ENCODE measurements at regions not wholly inside any gene's neighbourhood (a gene's known extent, or its start where the extent isn't known, plus 50 kb on each side); places are given as distances from the start of the nearest gene placed in this dataset.

DNA sequence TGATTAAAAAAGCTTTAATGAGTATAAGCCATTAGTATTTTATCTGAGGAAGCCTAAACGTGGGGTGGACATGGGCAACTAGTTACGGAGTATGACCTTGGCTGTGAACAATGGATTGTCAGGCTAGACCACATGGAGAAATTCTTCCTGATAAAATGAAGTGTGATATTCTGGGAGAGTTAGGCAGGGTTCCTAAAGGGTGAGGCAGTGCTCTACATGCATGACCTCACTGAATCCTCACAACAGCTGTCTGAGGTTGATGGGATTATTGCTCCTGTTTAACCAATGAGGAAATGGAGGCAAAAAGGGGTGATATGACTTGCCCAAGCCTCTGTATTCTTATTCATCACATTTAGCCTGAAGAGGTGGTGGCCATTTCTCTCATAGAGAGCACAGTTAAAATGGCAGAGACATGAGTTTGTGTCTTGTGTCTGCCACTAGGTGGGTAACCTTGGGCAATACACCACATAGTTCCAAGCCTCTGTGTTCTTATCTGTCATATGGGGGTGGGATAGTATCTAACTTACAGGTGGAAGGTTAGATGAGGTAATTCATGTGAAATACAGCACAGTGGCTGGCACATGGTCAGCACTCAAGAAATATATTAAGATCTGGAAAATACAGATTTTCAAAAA is 96.1 kb upstream of the NR3C1 start:
- TF ChIP-seq, protein P1, sequence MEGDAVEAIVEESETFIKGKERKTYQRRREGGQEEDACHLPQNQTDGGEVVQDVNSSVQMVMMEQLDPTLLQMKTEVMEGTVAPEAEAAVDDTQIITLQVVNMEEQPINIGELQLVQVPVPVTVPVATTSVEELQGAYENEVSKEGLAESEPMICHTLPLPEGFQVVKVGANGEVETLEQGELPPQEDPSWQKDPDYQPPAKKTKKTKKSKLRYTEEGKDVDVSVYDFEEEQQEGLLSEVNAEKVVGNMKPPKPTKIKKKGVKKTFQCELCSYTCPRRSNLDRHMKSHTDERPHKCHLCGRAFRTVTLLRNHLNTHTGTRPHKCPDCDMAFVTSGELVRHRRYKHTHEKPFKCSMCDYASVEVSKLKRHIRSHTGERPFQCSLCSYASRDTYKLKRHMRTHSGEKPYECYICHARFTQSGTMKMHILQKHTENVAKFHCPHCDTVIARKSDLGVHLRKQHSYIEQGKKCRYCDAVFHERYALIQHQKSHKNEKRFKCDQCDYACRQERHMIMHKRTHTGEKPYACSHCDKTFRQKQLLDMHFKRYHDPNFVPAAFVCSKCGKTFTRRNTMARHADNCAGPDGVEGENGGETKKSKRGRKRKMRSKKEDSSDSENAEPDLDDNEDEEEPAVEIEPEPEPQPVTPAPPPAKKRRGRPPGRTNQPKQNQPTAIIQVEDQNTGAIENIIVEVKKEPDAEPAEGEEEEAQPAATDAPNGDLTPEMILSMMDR (IDR thresholded peaks at IDR 0.05; ENCODE audit: low read length): no peak
- TF ChIP-seq EZH2phosphoT487 (IDR thresholded peaks at IDR 0.05; ENCODE audit: low read length): no peak
- no peak for TF ChIP-seq EZH2 (optimal IDR thresholded peaks at IDR 0.05; ENCODE audit: low read depth, low read length)

All from MM.1S (cell line).